HL-60 (cell line): ENCODE measurements at regions not wholly inside any gene's neighbourhood (a gene's known extent, or its start where the extent isn't known, plus 50 kb on each side); places are given as distances from the start of the nearest gene placed in this dataset.

Experiments
- GABPA ChIP-seq: IDR thresholded peaks from 2 replicates; pipeline ENCODE4 v1.6.1; 2012; ENCODE audit warnings: low read depth
- POLR2AphosphoS5 ChIP-seq: IDR thresholded peaks from 2 replicates; pipeline ENCODE4 v1.6.1; 2012; ENCODE audit warnings: low read depth
- SPI1 ChIP-seq: IDR thresholded peaks from 2 replicates; pipeline ENCODE4 v1.6.1; 2012; ENCODE audit warnings: low read depth, mild to moderate bottlenecking, borderline replicate concordance
- TF ChIP-seq, protein P1 (sequence below): IDR thresholded peaks from one replicate; pipeline ENCODE4 v1.5.1; 2011; ENCODE audit warnings: low read length, control low read depth, inconsistent platforms; ENCODE audit not compliant: insufficient read depth
- TF ChIP-seq, protein P2 (sequence below): IDR thresholded peaks from 2 replicates; pipeline ENCODE4 v1.6.1; 2012; ENCODE audit warnings: low read depth; ENCODE audit not compliant: insufficient replicate concordance

DNA sequence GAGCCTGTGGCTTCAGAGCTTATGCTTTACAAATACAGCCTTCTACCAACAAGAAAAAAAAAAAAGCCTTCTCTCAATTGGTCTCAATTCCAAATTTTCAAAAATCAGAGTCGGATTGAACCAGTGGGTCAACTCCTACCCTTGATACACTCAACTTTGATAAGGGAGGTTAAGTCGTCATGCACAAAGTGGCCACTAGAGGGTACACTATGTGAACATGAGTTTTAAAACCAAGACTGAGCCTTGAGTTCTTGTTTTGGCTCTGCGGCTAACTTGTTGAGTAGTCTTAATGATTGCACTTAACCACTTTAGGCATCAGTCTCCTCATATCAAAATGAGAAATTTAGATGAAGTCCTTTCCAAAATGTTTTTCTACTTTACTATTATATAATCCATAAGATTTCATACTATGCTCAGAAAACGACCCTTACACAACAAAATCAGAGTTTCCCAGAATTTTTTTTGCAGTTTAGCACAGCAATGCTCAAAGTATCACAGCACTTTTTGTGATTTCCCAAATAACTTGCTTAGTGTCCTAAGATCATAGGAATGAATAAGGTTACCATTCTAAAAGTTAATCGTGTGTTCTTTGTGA, 92.9 kb upstream of the MTAP start:
- TF ChIP-seq POLR2AphosphoS5 (no peak), SPI1 (no peak), GABPA (no peak)
- TF ChIP-seq, protein P1, sequence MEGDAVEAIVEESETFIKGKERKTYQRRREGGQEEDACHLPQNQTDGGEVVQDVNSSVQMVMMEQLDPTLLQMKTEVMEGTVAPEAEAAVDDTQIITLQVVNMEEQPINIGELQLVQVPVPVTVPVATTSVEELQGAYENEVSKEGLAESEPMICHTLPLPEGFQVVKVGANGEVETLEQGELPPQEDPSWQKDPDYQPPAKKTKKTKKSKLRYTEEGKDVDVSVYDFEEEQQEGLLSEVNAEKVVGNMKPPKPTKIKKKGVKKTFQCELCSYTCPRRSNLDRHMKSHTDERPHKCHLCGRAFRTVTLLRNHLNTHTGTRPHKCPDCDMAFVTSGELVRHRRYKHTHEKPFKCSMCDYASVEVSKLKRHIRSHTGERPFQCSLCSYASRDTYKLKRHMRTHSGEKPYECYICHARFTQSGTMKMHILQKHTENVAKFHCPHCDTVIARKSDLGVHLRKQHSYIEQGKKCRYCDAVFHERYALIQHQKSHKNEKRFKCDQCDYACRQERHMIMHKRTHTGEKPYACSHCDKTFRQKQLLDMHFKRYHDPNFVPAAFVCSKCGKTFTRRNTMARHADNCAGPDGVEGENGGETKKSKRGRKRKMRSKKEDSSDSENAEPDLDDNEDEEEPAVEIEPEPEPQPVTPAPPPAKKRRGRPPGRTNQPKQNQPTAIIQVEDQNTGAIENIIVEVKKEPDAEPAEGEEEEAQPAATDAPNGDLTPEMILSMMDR, result peak; percentile 23
- TF ChIP-seq, protein P2, sequence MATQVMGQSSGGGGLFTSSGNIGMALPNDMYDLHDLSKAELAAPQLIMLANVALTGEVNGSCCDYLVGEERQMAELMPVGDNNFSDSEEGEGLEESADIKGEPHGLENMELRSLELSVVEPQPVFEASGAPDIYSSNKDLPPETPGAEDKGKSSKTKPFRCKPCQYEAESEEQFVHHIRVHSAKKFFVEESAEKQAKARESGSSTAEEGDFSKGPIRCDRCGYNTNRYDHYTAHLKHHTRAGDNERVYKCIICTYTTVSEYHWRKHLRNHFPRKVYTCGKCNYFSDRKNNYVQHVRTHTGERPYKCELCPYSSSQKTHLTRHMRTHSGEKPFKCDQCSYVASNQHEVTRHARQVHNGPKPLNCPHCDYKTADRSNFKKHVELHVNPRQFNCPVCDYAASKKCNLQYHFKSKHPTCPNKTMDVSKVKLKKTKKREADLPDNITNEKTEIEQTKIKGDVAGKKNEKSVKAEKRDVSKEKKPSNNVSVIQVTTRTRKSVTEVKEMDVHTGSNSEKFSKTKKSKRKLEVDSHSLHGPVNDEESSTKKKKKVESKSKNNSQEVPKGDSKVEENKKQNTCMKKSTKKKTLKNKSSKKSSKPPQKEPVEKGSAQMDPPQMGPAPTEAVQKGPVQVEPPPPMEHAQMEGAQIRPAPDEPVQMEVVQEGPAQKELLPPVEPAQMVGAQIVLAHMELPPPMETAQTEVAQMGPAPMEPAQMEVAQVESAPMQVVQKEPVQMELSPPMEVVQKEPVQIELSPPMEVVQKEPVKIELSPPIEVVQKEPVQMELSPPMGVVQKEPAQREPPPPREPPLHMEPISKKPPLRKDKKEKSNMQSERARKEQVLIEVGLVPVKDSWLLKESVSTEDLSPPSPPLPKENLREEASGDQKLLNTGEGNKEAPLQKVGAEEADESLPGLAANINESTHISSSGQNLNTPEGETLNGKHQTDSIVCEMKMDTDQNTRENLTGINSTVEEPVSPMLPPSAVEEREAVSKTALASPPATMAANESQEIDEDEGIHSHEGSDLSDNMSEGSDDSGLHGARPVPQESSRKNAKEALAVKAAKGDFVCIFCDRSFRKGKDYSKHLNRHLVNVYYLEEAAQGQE, result no peak
